SK-N-DZ (cell line): ENCODE measurements at regions not wholly inside any gene's neighbourhood (a gene's known extent, or its start where the extent isn't known, plus 50 kb on each side); places are given as distances from the start of the nearest gene placed in this dataset.
"Not testable (repeated sequence)": the region's sequence is repeated elsewhere in the genome, so short reads cannot be mapped to it uniquely, and the experiment has no call there.

Experiments used
- DNase-seq: peaks from one replicate; pipeline ENCODE4 v3.0.0-alpha.2; 2015; ENCODE audit warnings: low spot score

DNA sequence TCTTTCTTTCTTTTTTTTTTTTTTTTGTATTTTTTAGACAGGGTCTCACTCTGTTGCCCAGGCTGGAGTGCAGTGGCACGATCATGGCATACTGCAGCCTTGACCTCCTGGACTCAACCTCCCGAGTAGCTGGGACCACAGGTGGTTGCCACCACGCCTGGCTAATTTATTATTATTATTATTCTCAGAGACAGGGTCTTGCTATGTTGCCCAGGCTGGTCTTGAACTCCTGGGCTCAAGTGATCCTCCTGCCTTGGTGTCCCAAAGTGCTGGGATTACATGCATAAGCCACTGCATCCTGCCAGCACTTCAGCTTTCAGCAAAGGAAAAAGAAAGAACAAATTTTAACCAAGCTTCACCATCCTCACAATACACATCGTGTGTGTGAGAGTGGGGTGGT lies 97.9 kb upstream of the SERBP1 start:
- no peak for DNase-seq

DNA sequence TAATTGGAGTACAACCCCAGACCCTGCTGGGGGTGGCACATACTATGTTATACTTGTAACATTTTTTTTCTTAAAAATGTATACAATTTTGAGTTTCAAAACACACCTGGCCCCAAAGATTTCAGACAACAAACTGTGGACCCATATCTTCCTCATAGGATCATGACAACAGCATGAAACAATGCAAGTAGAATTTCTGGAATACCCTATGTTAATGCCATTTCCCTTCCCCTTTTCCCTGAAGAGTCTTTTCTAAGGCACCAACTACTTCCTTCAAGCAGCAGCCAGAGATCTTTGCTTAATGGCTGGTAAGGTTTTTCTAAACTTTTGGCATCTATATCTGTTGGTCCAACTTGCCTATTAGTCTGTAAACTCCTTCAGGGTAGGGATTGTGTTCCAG lies 99.9 kb upstream of the SERBP1 start:
- DNase-seq, result no peak

DNA sequence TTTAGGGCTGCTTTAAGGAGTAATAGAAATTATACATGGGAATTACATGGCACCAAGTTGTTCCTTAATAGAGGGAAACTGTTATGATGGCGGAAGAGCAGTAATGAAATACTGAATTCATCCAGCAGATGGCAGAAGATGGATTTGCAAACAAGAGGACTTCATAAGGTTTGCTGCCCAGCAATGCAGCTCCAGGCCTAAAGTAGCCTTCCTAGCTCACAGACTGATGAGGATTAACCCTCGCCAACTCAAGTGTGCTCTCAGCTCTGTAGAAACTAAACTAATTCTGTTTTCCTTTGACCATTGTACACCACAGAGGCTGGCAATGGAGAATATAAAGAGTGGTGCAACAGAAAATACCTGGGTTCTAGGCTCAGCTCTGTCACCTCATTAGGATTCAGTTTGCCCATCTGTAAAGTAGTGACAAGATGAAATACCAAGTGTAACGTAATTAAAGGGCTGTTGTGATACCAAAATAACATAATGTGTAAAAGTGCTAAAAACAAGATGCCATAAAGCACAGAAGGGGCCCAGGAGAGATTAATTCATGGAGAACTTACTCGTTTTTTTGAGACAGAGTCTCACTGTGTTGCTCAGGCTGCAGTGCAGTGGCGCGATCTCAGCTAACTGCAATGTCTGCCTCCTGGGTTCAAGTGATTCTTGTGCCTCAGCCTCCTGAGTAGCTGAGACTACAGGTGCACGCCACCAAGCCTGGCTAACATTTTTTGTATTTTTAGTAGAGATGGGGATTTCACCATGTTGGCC lies 102.4 kb upstream of the SERBP1 start:
- peak; percentile 74 for DNase-seq

DNA sequence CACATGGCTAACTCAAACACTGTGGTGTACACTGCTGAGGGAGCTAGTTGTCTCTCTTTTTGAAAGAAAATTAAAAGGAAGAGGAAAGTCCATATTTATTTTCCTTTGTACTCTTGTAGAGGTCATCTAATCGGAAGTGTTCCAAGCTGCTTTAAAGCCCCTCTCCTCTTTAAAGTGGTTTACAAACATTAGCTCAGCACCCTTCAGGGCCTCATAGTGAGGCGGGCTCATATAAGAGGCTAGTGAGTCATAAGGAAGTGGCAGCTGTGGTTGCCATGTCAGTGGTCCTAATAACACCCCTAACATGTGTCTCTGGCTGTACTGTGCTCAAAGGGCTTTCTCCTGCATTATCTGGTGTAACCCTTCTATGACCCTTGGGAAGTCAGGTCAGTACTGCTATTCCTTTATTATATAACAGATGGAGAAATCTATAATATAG lies 104.4 kb upstream of the SERBP1 start:
- DNase-seq, result no peak

DNA sequence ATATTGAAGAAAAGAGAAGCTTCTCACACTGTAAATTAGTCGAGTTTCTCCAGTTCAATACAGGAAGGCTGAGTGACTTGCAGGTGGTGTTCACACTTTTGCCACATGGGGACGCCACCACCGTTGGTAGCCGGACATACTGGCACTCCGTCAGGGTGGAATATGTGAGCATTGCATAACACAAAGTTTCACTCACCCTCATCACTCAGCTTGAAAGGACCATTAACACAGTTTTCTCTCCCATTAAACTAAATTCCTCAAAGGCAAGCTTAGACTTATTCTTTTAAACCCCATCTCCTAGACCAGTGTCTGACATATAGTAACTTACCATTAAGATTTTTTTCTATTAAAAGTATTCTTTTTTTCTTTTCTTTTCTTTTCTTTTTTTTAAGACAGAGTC lies 105.3 kb upstream of the SERBP1 start:
- peak; percentile 31 for DNase-seq

DNA sequence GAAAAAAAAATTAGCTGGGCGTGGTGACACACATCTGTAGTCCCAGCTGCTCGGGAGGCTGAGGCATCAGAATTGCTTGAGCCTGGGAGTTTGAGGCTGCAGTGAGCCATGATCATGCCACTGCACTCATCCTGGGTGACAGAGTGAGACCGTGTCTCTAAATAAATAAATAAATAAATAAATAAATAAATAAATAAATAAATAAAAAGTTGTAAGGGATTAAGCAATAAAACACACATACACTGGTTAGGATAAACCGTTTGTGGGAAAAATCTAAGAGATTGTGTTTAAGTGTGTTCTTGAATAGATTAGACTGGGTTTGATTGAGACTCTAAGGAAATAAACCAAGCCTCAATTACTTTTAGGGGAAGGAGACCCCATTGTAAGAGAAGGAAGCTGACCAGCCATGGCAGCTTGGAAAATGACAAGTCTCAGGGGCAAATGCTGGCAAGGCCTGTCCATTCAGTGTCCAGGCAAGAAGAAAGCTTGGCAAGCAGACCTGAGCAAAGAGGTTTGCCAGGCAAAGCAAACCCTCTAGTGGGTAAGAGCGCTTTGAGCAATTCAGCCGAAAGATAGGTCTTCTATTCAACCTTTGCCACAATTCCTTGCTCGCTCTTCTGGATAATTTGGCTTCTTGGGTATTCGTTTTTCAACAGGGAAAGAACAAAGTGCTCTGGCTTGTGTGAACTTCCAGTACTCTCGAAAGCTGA lies 106.9 kb upstream of the SERBP1 start:
- DNase-seq, result no peak

DNA sequence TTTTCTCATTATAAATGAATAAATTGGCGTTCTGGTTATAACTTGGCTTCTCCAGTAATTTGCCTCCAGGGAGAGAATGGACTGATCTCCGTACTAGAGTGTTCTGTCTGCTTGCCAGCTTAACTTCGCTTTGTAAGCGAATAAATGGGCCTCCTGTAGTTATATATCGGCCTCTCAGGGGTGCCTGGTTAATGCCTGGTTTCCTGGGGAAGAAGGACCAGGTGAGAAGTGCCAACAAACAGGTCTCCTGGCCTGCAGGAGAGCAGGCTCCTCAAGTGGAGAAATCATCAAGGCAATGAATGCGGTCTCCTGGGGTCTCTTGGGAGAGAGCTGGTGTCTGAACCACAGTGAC lies 107.4 kb upstream of the SERBP1 start:
- DNase-seq, result no peak

DNA sequence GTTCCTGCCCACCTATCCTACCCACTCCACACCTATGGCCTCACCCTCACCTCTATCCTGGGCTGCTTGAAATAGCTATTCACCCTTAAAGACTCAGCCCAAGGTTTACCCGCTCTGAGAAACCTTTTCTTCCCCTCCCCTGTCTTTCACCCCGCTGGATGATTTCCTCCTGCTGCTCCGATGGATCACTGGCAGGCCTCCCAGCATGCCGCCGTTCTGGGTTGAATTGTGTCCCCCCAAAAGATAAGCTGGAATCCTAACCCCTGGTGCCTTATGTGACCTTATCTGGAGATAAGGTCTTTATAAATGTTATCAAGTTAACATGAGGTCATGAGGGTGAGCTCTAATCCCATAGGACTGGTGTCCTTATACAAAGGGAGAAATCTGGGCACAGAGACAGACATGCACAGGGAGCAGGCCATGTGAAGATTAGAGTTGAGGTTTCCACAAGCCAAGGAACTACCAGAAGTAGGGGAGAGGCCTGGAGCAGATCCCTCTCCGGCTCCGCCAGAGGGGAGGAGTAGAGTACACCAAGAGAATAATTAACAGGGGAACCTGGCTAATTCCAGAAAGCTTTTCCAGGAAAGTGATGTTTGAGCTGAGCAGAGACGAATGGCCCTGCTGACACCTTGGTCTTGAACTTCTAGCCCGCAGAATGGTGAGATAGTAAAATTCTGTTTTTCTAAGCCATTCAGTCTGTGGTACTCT lies 110.0 kb upstream of the SERBP1 start:
- no peak for DNase-seq

DNA sequence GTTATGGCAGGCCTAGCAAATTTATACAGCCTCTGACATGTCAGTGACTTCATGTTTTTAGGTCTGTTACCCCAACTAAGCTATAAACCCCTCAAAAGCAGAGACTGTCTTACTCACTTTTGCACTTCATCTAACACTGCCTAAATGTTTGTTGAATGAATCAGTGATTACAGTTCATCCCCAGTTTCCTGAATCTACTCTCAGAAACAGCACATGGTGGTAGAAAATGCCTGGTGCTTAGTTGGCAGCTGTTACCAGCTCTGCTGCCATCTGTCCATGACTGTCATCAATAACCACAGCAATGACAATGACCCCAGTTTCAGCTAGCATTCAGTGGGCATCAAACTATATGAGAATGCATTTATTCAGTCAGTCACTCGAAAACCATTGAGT lies 110.5 kb upstream of the SERBP1 start:
- DNase-seq, result no peak

DNA sequence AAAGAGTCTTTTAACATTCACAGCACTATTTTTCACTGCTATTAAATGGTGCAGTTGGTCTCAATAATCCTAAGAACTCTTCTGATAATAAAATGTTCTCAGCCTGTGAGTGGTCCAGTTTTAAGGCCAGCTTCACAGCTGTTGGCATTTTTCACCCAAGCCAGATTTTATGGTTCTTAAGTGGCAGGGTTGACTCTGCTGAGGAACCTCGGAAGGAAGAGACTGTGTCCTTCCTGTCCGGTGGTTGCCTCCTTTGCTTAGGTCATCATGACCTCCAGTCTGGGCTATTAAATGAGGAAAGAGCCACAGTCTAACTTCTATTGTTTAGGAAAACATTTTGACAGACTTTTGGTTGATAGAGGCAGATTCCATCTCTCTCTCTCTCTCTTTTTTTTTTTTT lies 112.5 kb upstream of the SERBP1 start:
- no peak for DNase-seq

DNA sequence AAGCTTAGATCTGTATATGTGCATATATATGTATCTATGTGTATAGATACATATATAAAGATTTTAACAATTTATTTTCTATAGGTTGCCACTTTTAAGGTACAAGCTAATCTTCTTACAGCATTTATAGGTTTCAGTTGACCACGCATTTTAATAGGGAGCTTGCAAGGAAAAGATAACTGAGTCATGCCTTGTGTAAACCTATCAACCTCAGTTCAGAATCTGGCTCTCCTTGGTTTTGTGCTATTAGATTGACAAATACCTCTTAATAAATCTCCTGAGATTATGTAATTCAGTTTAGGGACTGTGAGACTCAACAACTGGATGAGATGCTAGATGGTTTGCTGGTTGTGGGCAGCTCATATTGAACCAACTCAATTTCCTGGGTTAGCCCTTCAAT lies 114.7 kb upstream of the SERBP1 start:
- no peak for DNase-seq

DNA sequence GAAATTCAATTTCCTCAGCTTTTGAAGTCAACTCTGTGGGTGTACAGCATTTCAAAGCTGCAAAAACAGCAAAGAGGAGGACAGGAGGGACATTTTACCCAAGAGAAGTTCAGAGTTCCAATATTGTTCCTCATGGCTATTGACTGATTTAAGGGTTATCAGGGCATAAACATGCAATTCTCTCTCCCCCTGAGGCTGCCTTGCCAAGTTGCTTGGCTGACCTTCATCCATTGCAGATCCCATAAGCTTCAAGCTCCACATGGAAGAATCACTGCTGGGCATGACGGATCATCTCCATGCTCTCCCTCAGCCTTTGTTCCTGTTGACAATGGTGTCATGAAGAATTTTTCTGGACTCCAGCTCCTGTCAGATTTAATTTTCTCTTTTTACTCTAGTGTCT lies 115.2 kb upstream of the SERBP1 start:
- no peak for DNase-seq

DNA sequence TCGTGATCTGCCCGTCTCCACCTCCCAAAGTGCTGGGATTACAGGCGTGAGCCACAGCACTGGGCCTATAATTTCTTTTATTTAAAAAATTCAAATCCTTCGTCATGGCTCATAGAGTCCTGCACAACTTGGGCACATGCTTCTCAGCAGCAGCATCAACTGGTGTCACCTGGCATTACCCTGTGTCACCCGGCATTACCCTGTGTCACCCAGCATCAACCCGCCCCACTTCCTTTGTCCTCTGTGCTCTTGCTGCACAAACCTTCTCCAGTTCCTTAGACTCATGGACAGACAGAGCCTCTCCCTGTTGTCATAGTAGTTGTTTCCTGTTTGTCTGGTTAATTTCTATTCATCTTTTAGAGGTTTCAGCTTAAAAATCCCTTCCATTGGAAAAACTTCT lies 121.2 kb upstream of the SERBP1 start:
- no peak for DNase-seq

DNA sequence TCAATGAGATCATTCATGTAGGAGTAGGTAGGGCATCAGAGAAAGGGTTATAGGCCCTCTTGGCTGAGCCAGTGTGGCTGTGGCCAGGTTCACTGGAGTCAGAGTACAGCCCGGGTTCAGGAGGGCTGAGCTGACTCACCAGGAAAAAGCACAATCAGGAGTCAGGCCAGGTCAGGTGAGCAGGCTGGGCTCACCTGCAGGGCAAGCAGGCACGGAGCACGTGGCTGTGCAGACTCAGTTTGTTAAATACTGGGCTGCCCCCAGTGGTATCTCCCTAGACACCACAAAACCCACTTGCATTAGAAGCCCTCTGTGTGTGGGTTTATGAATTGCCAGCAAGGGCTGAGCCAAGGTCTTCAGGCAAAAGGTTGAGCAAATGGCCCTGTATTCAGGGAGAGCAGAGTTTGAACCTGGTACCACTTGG lies 122.1 kb upstream of the SERBP1 start:
- no peak for DNase-seq

DNA sequence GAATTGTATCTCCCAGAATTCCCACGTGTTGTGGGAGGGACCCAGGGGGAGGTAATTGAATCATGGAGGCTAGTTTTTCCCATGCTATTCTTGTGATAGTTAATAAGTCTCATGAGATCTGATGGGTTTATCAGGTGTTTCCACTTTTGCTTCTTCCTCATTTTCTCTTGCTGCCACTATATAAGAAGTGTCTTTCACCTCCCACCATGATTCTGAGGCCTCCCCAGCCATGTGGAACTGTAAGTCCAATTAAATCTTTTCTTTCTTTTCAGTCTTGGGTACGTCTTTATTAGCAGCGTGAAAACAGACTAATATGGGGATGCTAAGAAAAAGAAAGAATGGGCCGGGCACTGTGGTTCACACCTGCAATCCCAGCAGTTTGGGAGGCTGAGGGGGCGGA lies 124.0 kb upstream of the SERBP1 start:
- DNase-seq, result not testable (repeated sequence)

DNA sequence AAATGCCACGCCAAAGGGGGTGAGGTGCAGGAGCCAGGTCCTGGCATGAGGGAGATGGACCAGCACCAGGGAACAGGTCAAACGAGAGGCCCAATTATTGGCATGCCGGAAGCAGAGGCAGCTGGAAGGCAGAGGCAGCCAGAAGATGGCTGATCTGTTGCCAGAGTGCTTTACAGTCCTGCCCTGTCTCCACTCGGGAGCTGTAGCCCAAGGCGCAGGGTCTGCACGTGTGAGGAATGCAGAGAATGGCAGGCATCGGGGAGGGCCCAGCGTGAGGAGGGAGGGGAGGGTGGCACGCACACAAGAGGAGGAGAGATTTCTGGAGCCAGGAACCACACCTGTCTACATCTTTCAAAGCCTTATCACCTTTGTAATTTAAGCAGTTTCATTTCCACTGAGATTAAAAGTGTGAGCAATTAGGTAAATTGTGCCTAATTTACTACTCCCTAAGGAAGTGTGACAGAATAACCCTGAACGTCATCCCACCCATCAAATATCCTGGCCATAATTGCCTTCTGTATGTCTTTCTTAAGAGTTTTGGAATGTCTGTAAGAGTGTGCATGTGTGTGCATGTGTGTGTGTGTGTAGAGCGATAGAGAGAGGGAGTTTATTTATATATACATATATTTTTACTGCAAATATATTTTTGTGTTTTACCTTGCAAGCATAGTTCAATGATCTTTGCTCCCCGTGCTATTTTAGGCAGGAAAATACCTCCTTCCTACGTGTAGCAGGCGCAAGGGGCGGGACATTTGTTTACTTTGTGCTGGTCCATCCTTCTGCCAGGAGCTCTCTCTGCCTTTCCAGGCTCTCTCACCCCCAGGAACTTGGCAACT lies 125.5 kb upstream of the SERBP1 start:
- no peak for DNase-seq

DNA sequence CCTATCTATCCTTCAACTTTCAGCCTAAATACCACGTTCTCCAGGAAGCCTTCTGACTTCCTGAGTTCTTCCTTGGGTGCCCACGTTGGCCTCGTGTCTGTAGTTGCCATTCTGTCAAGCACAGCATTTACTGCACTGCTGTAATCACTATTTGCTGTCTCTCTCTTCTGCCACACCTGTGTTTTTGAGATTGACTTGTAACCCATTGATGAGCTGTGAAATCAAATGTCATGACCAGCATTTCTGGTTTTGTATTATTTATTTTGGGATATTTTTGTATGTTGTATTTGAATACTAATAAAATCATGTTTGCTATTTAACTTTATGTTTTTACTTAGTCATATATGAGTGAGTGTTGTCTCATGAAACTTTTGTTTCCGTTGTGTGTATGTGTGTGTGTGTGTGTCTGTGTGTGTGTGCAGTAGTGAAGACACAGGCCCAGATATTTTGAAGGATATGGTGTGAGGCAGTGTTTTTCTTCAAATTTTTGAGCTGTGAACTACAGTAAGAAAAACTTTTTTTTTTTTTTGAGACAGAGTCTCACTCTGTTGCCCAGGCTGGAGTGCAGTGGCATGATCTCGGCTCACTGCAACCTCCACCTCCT lies 126.2 kb upstream of the SERBP1 start:
- DNase-seq, result no peak

DNA sequence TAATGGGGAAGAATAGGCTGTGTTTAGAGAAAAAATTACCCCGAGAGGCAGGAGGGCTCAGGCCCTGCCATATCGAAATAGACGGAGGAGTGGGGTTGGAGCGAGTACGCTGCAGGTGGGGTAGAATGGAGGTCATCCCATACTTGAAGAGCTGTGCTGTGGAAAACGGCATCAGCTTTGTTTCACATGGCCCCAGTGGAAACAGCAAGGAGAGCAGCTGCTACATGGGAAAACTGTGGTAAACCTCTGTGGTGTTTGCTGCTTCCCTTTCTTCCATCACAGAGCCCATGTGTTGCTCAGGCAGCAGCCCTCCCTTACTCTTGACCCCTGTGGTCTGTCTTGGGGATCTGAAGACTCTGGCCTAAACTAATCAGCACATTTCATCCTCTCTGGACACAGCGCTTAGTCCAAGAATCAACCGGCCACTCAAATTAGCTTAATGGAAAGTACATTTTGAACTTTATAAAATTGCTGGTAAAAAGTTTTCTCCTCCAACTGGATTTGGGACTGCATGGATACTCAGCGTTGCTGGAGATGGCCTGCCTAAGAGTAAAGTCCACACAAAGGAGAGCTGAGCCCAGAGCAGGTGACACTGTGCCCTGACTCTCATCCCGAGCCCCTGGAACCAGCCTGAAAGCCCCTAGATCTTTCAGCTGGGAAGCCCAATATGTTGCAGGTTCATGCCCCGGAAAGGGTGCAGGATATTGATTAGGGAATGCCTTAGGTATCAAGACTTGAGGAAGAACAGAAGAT lies 127.1 kb upstream of the GADD45A start:
- DNase-seq, result no peak

DNA sequence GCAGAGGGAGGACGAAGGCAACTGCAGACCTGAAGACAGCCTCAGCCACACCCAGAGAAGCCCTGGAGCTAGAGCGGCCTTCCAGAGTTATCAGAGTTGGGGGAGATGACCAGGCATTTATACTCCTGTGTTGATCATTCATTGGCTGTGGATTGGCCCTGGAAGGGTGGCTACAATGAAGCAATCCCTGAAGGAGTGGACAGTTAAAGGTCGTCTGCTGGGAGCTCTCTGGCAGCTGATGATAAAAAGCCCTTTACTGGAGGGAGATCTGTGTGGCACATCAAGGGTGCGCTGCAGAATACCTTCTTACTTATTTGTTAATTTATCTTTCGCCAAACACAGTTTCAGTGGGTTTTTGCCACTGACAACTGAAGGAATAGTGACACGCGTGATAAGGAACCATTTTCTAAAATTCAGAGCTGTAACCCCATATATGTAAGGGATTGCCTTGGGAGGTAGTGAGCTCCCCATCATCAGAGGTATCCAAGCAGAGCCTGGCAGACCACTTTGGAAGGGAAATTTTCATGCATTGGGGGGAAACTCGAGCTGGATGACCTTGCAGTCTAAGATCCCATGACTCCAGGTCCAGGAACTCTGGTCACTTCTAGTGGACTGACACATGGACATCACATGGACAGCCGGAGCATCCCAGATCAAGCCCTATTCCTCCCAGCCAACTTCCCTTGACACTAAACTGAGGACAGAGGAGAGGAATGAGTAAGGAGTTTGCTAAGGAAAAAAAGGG lies 126.4 kb upstream of the GADD45A start:
- no peak for DNase-seq

DNA sequence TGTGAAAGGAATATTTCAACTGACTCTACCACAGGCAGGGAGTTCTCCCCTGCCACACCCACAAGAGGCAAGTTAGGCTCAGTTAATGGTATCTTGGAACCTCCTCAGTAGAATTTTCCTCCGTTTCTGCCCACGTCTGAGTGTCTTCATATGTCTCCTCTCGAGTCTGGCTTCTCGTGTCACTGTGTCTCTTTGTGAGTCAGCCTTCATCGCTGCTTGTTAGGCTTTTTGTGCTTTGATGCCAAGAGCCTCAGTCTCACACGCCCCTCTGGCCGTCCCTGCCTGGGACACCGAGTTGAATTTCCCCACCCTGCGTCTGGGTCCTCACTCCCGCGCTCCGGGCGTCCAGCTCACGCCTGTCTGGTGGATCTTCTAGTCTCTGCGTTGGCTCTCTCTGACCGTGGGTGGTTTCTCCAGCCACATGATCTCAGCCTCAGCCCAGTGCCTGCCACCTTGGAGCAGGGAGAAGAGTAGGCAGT lies 125.7 kb upstream of the GADD45A start:
- peak; percentile 35 for DNase-seq
